Right lobe of liver (tissue), 4 donors: ENCODE measurements at regions not wholly inside any gene's neighbourhood (a gene's known extent, or its start where the extent isn't known, plus 50 kb on each side); places are given as distances from the start of the nearest gene placed in this dataset.

Experiments
- POLR2A ChIP-seq: fragments of 450-650 bp; IDR thresholded peaks from one replicate; pipeline ENCODE4 v1.6.1; 2017; ENCODE audit warnings: antibody characterized with exemption, mild to moderate bottlenecking
- TF ChIP-seq, protein P1 (sequence below), 4 donors: fragments of 200-600 bp in 3 of 4; fragments of 450-650 bp in 1 of 4; IDR thresholded peaks; one replicate each; pipeline versions ENCODE4 v1.5.1 to v1.8.0; 2016 to 2022; ENCODE audit warnings: antibody characterized with exemption in 4 of 4, mild to moderate bottlenecking in 2 of 4
- donor health status: DM: no; HTN: no; CAD: no.
- donor health status: DM: no; HTN: no; CAD: no.
- donor health status: DM: no; HTN: yes; CAD: no.

DNA sequence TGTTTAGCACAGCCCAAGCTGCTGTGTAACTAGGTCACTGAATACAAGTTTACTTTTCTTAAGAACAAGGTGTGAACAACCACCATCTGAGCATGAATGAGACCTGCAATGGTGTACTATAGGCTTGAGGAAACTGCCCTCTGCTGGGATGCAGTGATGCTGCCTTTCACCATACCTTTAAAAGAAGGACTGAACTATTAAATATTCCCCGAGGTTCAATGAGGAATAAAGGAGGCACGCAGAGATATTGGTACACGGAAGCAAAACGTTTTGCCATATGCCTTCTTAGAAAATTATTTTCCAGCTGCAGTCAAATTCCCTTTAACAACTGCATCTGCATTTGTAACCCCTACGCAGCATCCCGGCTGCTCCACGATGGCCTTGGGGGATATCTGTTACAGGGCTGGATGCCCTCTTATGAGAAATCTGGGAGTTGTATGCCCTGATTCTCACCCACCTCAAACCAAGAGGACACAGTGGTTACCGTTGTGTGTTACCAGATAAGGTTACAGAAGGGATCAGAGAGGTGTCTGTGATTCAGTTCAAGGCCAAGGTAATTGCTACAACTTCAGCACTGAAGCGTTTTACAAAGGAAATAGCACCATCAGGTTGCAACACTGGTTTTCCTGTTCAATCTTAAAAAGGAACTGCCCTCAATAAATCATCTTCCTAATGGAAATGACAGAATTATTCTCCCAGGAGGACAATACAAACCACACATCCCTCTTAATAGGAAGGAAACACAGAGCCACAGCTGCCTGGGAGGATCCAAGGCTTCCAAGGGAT lies 470.5 kb downstream of the LTN1 start:
- TF ChIP-seq POLR2A: no peak
- TF ChIP-seq, protein P1, sequence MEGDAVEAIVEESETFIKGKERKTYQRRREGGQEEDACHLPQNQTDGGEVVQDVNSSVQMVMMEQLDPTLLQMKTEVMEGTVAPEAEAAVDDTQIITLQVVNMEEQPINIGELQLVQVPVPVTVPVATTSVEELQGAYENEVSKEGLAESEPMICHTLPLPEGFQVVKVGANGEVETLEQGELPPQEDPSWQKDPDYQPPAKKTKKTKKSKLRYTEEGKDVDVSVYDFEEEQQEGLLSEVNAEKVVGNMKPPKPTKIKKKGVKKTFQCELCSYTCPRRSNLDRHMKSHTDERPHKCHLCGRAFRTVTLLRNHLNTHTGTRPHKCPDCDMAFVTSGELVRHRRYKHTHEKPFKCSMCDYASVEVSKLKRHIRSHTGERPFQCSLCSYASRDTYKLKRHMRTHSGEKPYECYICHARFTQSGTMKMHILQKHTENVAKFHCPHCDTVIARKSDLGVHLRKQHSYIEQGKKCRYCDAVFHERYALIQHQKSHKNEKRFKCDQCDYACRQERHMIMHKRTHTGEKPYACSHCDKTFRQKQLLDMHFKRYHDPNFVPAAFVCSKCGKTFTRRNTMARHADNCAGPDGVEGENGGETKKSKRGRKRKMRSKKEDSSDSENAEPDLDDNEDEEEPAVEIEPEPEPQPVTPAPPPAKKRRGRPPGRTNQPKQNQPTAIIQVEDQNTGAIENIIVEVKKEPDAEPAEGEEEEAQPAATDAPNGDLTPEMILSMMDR (IDR thresholded peaks at IDR 0.05): peak; percentile 40 to 64 (median 49)
